C4-2B (cell line): ENCODE measurements at regions not wholly inside any gene's neighbourhood (a gene's known extent, or its start where the extent isn't known, plus 50 kb on each side); places are given as distances from the start of the nearest gene placed in this dataset.
A peak's percentile ranks its signal among the peaks of the same experiment; 100 is the strongest.

ENCODE experiments used
- H3K27ac ChIP-seq: fragments of 450-650 bp; 2 replicates; pipeline ENCODE4 v1.5.1; 2017
- ZFX ChIP-seq: fragments of 450-650 bp; IDR thresholded peaks from 2 replicates; pipeline ENCODE4 v1.6.1; 2017
- TF ChIP-seq, protein P1 (sequence below): fragments of 450-650 bp; conservative IDR thresholded peaks from 2 replicates; pipeline ENCODE4 v1.5.1; 2017; ENCODE audit warnings: mild to moderate bottlenecking

DNA sequence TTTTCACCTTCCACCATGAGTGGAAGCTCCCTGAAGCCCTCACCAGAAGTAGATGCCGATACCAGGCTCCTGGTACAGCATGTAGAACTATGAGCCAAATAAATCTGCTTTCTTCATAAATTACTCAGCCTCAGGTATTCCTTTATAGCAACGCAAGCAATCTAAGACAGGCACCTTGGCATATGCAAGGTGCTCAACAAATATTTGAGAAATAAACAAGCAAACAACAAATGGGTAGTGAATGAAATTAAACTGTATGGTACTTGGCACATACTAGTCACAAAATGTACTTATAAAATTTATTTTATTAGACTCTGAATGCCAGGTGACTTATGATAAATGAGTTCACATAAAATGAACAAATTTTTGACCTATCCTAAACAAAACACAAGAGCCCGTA is 220.3 kb downstream of the MAFB start:
- peak overlapping the region; percentile 93 for H3K27ac ChIP-seq
- TF ChIP-seq, protein P1, sequence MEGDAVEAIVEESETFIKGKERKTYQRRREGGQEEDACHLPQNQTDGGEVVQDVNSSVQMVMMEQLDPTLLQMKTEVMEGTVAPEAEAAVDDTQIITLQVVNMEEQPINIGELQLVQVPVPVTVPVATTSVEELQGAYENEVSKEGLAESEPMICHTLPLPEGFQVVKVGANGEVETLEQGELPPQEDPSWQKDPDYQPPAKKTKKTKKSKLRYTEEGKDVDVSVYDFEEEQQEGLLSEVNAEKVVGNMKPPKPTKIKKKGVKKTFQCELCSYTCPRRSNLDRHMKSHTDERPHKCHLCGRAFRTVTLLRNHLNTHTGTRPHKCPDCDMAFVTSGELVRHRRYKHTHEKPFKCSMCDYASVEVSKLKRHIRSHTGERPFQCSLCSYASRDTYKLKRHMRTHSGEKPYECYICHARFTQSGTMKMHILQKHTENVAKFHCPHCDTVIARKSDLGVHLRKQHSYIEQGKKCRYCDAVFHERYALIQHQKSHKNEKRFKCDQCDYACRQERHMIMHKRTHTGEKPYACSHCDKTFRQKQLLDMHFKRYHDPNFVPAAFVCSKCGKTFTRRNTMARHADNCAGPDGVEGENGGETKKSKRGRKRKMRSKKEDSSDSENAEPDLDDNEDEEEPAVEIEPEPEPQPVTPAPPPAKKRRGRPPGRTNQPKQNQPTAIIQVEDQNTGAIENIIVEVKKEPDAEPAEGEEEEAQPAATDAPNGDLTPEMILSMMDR, result no peak
- TF ChIP-seq ZFX, result no peak

DNA sequence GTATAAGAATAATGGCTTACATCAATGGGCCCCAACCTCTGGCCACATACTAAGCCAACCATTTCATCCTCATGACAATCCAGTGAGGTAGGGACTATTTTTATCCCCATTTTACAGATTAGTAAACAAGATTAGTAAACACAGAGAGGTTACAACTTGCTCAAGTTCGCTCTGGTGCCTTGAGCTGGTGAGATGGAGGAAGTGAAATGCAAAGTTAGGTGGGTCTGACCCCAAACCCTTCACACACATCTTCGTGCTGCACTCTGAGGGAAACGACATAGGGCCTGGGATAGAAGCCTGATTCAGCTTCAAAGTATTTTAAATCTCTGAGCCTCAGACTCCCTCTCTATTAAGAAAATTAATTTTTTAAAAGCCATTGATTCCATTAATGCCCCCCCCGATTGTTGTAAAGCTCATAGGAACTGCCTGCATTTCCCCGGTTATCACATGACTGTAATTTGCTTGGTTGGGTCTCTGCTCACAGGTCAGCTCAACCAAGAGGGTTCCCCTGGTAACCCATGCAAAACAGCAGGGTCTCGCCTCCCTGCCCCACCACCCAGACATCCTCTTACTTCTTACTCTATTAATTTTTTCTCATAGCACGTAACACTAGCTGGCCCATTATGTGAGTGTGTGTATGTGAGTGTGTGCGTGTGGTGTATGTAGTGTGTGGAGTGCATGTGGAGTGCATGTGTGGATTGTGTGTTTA is 221.2 kb downstream of the MAFB start:
- TF ChIP-seq ZFX, result no peak
- TF ChIP-seq, protein P1, result no peak
- peak overlapping the region; percentile 93 for H3K27ac ChIP-seq

DNA sequence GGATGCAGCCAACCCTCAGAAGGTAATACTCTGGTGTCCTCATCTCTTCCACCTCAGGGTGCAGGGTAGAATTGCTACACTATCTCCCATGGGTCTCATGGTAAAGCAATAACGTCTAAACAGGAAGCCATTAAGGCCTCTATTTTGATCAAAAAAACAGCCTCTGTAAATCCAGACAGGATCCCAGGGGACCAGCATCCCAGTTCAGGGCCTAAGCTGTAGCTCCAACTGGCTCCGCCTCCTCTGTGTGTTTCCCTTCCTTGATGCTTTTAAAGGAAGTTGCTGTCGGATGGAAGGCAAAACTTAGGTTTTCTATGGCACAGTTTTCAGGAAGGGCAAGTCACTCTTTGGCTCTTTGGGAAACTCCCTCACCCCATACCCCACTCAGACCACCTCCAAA is 222.0 kb downstream of the MAFB start:
- TF ChIP-seq ZFX, result no peak
- TF ChIP-seq, protein P1, result no peak
- peak overlapping the region; percentile 93 for H3K27ac ChIP-seq

DNA sequence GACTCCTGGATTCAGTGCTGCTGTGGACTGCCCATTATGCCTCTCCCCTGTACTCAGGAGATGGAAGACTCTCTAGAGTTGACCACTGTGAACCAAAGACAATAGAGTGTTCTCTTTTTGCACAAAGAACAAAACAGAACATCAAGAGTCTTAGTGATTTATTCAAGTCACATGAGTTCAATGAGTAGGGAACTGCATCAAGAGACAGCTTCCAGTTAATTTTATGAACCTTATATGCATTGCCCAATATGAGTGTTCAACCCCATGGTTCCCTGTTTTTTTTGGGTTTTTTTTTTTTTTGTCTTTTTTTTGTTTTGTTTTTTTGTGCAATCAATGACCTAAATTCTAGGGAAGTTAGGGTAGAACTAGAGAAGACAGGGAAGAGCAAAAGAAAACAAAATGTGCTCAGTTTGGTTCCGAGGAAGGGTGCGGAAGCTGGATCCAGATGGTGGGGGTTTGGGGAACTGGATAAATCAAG is 224.3 kb downstream of the MAFB start:
- no peak for TF ChIP-seq ZFX
- TF ChIP-seq, protein P1, result no peak
- H3K27ac ChIP-seq, result no peak overlapping the region

DNA sequence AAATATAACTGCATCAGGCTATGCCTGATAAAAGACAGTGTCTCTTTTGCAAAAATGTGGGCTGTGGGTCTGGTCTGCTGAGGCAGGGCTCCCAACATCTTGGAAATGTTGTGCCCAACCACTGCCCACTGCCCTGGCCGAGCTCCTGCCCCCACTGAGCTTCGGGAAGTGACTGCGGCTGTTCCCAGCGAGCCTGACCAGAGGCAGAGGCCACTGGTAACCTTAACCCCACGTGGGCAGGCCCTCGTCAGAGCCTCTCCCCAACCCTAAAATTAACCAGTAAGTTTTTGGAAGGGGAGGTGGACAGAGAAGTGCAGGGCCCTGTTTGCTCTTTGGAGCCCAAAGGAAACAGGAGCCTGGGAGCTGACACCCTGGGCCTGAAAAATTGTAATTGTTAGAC is 225.9 kb downstream of the MAFB start:
- no peak for TF ChIP-seq ZFX
- TF ChIP-seq, protein P1, result no peak
- H3K27ac ChIP-seq, result peak overlapping the region; percentile 49

DNA sequence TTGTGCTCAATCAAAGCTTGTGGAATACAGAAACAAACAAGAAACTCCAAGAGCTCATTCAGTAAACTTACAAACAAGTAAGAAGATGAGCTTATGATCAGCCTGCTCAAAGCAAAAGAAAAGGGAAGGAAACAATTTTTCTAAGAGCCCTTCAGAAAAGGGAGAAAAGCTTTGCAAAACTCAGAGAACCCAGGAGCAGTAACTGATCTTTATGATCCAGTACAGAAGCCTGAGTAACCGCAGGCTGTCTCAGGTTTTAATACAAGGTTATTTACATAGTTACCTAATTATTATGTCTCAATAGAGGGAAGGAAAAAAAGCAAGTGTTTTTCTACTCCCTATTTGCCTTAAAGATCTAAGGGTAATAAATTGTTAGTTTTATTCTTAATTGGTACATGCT is 226.5 kb downstream of the MAFB start:
- no peak overlapping the region for H3K27ac ChIP-seq
- TF ChIP-seq ZFX, result no peak
- TF ChIP-seq, protein P1, result no peak

DNA sequence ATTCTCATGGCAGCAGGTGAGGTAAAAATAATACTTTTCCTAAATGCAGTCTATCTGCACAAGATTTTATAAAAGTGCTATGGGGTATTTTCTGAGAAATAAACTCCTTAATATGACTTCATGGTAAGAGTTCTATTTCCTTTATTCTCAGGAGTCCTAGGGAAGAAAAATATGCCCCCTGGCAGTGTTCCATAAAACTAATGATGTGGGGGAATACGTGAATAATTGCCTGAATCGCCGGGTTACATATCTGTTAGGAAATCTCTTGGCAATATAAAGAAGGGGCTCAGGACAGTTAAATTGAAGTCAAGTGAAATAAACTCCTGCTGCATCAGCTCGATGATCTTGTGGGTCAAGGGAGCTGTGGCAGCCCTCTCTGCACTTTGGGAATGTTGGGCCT is 229.7 kb downstream of the MAFB start:
- TF ChIP-seq, protein P1, result no peak
- no peak for TF ChIP-seq ZFX
- H3K27ac ChIP-seq, result no peak overlapping the region
